HG02571 (cell line): ENCODE measurements at regions not wholly inside any gene's neighbourhood (a gene's known extent, or its start where the extent isn't known, plus 50 kb on each side); places are given as distances from the start of the nearest gene placed in this dataset.
A peak's percentile ranks its signal among the peaks of the same experiment; 100 is the strongest.

ENCODE experiments used
- ATAC-seq: cut with Tn5 transposase; IDR thresholded peaks from one replicate; pipeline ENCODE4 v1.9.1; 2021; ENCODE audit warnings: mild to moderate bottlenecking, moderate library complexity; ENCODE audit not compliant: unreplicated experiment

GRCh38 chr3:5304188-5304587, 116.7 kb downstream of the EDEM1 start:
- ATAC-seq = no peak

GRCh38 chr3:5304789-5305683, 117.5 kb downstream of the EDEM1 start:
- peak; percentile 74 for ATAC-seq

GRCh38 chr3:5305684-5305989, 118.1 kb downstream of the EDEM1 start:
- ATAC-seq = no peak

GRCh38 chr3:5309171-5309570, 121.7 kb downstream of the EDEM1 start:
- ATAC-seq = no peak

- no peak for ATAC-seq
Measured at GRCh38 chr3:5309602-5310001, 122.1 kb downstream of the EDEM1 start.

GRCh38 chr3:5310509-5310908, 123.0 kb downstream of the EDEM1 start:
- ATAC-seq = no peak

GRCh38 chr3:5312290-5312689, 124.8 kb downstream of the EDEM1 start:
- no peak for ATAC-seq

GRCh38 chr3:5314897-5315296, 127.4 kb downstream of the EDEM1 start:
- ATAC-seq = no peak

- ATAC-seq = no peak
Measured at GRCh38 chr3:5317557-5317956, 130.1 kb downstream of the EDEM1 start.

GRCh38 chr3:5319454-5319853, 131.9 kb downstream of the EDEM1 start:
- ATAC-seq = no peak

- ATAC-seq = no peak
Measured at GRCh38 chr3:5321666-5322340, 134.3 kb downstream of the EDEM1 start.

- ATAC-seq = no peak
Measured at GRCh38 chr3:5324780-5325179, 137.3 kb downstream of the EDEM1 start.

GRCh38 chr3:5330152-5330810, 142.8 kb downstream of the EDEM1 start:
- no peak for ATAC-seq

- no peak for ATAC-seq
Measured at GRCh38 chr3:5331567-5332269, 144.2 kb downstream of the EDEM1 start.

GRCh38 chr3:5332270-5332956, 144.9 kb downstream of the EDEM1 start:
- no peak for ATAC-seq

GRCh38 chr3:5339967-5340535, 152.5 kb downstream of the EDEM1 start:
- ATAC-seq = no peak

- ATAC-seq = no peak
Measured at GRCh38 chr3:5341610-5342009, 154.1 kb downstream of the EDEM1 start.

- no peak for ATAC-seq
Measured at GRCh38 chr3:5343459-5343858, 156.0 kb downstream of the EDEM1 start.

GRCh38 chr3:5344707-5345106, 157.2 kb downstream of the EDEM1 start:
- no peak for ATAC-seq

- no peak for ATAC-seq
Measured at GRCh38 chr3:5347486-5347885, 160.0 kb downstream of the EDEM1 start.
